Brain microvascular endothelial cell (primary cell): ENCODE measurements at regions not wholly inside any gene's neighbourhood (a gene's known extent, or its start where the extent isn't known, plus 50 kb on each side); places are given as distances from the start of the nearest gene placed in this dataset.
A peak's percentile ranks its signal among the peaks of the same experiment; 100 is the strongest.

Experiments used
- DNase-seq: peaks from one replicate; pipeline ENCODE4 v3.0.0-alpha.2; 2020
- H3K27ac ChIP-seq: fragments of 250-450 bp; sonication (Bioruptor Pico); 2 replicates; pipeline ENCODE4 v1.5.1; 2020; ENCODE audit warnings: mild to moderate bottlenecking, moderate library complexity
- H3K27me3 ChIP-seq: fragments of 250-450 bp; sonication (Bioruptor Pico); replicated peaks from 2 replicates; pipeline ENCODE4 v1.5.1; 2020; ENCODE audit warnings: mild to moderate bottlenecking
- H3K36me3 ChIP-seq: fragments of 250-450 bp; sonication (Bioruptor Pico); replicated peaks from 2 replicates; pipeline ENCODE4 v1.5.1; 2020; ENCODE audit warnings: mild to moderate bottlenecking
- H3K4me3 ChIP-seq: 2 replicates; pipeline ENCODE4 v1.5.1; 2011; ENCODE audit warnings: low read depth, mild to moderate bottlenecking, control low read depth, low read length, moderate library complexity
- in situ Hi-C: cut with HindIII; loops from 2 replicates; pipeline ENCODE4 v1.10.0; 2017; ENCODE audit warnings: low sequenced_read_pairs, low pct_ligation_motif_present
- TF ChIP-seq, protein P1 (sequence below): IDR thresholded peaks from 2 replicates; pipeline ENCODE4 v1.5.1; 2011; ENCODE audit warnings: low read depth, mild to moderate bottlenecking, moderate library complexity, low read length, control low read depth, inconsistent platforms; ENCODE audit errors: missing control alignments

GRCh38 chr6:81451787-81452186, 300.7 kb downstream of the TENT5A start:
- Histone ChIP-seq H3K4me3 (no peak overlapping the region), H3K27ac (peak overlapping the region; percentile 20), H3K36me3 (no peaks in the 10 kb centered on the region), H3K27me3 (no peaks in the 10 kb centered on the region)
- TF ChIP-seq, protein P1, sequence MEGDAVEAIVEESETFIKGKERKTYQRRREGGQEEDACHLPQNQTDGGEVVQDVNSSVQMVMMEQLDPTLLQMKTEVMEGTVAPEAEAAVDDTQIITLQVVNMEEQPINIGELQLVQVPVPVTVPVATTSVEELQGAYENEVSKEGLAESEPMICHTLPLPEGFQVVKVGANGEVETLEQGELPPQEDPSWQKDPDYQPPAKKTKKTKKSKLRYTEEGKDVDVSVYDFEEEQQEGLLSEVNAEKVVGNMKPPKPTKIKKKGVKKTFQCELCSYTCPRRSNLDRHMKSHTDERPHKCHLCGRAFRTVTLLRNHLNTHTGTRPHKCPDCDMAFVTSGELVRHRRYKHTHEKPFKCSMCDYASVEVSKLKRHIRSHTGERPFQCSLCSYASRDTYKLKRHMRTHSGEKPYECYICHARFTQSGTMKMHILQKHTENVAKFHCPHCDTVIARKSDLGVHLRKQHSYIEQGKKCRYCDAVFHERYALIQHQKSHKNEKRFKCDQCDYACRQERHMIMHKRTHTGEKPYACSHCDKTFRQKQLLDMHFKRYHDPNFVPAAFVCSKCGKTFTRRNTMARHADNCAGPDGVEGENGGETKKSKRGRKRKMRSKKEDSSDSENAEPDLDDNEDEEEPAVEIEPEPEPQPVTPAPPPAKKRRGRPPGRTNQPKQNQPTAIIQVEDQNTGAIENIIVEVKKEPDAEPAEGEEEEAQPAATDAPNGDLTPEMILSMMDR, result no peak
- DNase-seq, result peak; percentile 85
- in situ Hi-C loops, result no loop called here

DNA sequence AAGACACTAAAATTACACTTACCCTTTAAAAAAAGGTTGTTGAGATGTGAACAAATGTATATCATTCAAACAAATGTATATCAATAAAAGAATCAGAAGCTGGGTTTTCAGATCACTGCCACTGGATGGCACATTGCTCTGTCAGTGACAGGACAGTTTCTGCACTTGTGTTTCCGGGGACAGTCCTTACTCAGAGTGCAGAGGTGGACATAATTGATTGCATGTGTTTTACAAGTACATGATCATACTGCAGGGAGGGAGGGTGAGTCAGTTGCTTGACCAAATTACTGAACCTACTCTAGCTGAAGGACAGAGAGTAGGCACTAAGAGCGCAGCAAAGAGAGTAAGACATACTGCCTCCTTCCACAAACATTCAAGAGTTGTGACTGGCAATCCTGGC, 302.3 kb downstream of the TENT5A start:
- peak; percentile 12 for DNase-seq
- in situ Hi-C loops, result no loop called here
- TF ChIP-seq, protein P1, result peak; percentile 15
- H3K27me3 ChIP-seq, result no peaks in the 10 kb centered on the region
- no peak overlapping the region for H3K4me3 ChIP-seq
- H3K36me3 ChIP-seq, result no peaks in the 10 kb centered on the region
- no peak overlapping the region for H3K27ac ChIP-seq

DNA sequence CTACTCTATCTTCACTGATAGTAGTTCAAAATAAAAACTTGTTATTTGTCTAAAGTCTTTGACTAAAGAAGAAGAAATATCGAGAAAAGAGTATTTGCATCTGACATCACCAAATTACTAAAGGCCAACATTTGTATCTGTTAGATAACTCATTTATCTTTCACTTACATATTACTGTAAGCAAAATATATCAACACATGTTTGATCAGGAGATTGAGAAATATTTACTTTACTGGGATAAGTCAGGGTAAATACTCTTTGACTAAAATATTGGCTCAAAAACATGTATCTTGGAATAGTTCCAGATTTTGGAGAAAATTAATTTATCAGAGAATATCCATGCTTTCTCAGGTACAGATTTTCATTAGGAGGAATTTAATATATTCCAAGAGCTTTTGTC, 306.0 kb downstream of the TENT5A start:
- Histone ChIP-seq H3K27ac (no peak overlapping the region), H3K36me3 (no peaks in the 10 kb centered on the region), H3K27me3 (no peaks in the 10 kb centered on the region), H3K4me3 (no peak overlapping the region)
- DNase-seq, result no peak
- TF ChIP-seq, protein P1, result no peak
- in situ Hi-C loops, result no loop called here

GRCh38 chr6:81439417-81439816, 313.1 kb downstream of the TENT5A start:
- in situ Hi-C loops, result no loop called here
- Histone ChIP-seq H3K36me3 (no peaks in the 10 kb centered on the region), H3K4me3 (no peak overlapping the region), H3K27ac (no peak overlapping the region), H3K27me3 (no peaks in the 10 kb centered on the region)
- no peak for DNase-seq
- TF ChIP-seq, protein P1, result no peak

GRCh38 chr6:81436990-81437389, 315.5 kb downstream of the TENT5A start:
- Histone ChIP-seq H3K36me3 (no peaks in the 10 kb centered on the region), H3K4me3 (no peak overlapping the region), H3K27ac (no peak overlapping the region), H3K27me3 (no peaks in the 10 kb centered on the region)
- DNase-seq, result no peak
- in situ Hi-C loops, result no loop called here
- TF ChIP-seq, protein P1, result no peak

DNA sequence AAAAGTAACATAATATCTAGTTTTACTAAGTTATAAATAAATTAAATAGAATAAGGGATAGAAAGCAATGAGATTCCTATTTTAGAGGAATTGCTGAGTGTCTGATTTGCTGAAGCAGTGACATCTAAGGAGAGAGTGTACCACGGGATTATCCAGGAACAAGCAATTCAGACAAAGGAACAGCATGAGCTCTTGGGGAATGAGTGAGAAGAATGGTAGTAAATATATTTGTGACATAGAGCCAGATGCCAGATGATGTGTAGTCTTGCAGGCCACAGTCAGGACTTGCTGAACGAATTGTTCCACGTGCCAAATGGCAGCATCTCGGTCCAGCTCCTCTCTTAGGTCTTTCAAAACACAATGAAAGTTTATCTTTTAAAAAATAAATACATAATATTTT, 339.2 kb downstream of the TENT5A start:
- H3K27ac ChIP-seq, result no peak overlapping the region
- no peaks in the 10 kb centered on the region for H3K27me3 ChIP-seq
- H3K36me3 ChIP-seq, result no peaks in the 10 kb centered on the region
- in situ Hi-C loops, result no loop called here
- no peak overlapping the region for H3K4me3 ChIP-seq
- TF ChIP-seq, protein P1, result no peak
- no peak for DNase-seq
